Middle frontal gyrus (tissue), 1 donor: ENCODE measurements at regions not wholly inside any gene's neighbourhood (a gene's known extent, or its start where the extent isn't known, plus 50 kb on each side); places are given as distances from the start of the nearest gene placed in this dataset.
A peak's percentile ranks its signal among the peaks of the same experiment; 100 is the strongest.

Experiments
- DNase-seq: peaks from one replicate; pipeline ENCODE4 v3.0.0-alpha.2; 2015; ENCODE audit warnings: low spot score; ENCODE audit errors: extremely low spot score

DNA sequence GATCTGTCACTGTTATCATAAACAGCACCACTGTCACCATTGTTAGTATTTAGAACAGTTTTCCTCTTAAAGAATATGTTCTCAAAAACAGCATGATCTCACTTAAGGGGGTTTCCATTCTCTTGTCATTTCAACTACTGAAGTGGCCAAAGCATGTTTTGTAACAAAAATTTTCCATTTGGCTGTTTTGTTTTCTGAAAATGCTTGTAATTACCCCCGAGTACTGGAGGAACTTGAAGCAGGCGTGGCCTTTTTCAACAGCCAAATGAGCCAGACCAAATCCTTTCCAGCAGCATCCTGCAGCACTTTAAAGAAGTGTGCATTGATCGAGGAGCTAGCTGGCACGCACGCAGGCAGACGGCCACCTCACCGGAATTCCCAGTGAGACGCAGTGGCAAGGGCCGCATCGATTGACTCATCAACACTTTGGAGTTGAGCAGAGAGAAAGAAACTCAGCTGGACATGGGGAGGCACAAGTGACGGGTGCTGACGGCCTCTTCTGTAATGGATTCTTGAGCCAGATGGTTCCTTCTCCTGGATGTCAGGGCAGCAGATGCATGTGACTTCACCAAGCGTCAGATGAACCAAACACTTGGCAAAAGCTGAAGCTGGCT, 234.3 kb upstream of the IGF1R start:
- no peak for DNase-seq

DNA sequence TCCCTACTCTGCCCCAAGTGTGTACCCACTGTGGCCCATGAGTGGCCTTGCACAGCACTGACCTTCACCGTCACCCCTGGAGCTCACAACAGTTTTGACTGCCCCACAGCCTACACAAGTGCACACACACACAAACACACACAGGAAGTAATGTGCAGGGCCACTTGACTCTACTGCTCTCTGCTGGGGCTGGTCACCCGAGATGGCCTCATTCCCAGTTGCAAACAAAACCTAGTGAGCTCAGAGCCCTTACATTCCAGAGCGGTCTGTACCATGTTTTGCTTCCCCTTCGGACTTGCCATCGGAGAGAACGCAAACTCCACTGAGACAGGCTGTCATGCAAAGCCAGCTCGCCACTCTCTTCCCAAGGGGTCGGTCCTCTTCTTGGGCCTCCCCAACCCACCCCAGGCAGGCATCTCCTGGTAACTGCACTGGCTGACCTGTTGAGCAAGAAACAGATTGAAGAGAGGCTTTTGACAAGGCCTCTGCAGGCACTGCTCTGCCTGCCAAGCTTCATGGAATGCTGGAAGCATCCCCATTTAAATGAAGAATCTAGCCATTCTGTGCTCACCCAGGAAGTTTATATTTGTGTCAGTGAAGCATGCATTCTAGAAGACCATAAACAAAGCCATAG, 232.0 kb upstream of the IGF1R start:
- no peak for DNase-seq

DNA sequence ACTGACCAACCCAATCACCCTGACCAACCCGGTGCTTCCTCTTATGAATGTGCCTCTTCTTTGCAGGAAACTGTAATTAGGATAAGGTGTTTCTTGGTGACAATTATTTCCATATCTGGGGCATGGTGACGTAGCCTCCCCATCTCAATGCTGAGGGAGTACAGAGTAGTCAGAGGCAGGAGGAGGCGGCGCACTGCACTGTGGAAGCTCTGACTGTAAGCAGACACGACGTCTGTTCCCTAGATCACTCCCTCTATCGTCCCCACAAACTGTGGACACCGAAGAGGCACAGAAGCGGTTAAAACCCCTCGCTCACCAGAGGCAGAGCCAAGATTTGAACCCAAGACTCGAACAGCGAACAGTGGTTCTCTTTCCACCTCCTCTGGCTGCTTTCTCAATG, 231.0 kb upstream of the IGF1R start:
- DNase-seq, result no peak

DNA sequence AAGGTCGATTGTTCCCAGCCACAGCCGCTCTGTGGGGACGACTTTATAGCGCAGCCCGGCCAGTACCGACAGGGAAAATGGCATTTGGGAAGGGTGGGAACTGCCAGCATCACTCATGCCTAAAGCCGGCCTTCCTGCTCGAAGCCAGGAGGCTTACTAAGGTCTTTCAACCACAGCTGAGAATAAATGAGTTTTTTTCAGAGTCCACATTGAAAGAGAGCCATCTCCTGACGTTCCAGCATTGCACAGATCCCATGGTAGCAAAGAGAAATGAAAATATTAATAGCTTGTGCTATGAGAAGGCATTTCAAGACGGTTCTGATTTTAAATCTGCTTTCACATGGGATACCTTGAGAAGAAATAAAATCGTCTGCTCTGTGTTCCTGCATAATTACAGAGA, 230.2 kb upstream of the IGF1R start:
- DNase-seq, result no peak

DNA sequence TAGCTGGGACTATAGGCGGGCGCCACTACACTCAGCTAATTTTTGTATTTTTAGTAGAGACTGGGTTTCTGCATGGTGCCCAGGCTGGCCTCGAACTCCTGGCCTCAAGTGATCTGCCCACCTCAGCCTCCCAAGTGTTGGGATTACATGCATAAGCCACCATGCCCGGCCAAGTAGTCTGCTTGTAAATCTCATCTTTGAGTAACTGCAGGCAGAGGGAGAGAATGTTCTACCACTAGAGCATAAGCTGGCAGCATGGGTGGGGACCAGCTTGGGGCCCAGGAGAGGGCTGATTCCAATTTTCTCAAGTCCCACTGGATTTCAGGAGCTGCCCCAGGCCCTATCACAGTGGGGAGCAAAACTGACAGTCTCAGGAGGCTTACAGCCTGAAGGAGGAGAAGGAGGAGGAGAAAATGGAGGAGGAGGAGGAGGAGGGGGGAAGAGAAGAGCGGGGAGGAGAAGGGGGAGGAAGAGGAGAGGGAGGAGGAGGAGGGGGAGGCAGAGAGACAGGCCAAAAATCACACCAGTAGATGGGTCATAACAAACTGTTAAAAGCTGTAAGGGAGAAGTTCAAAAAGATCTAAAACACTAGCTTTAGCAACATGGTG, 229.1 kb upstream of the IGF1R start:
- DNase-seq, result no peak

DNA sequence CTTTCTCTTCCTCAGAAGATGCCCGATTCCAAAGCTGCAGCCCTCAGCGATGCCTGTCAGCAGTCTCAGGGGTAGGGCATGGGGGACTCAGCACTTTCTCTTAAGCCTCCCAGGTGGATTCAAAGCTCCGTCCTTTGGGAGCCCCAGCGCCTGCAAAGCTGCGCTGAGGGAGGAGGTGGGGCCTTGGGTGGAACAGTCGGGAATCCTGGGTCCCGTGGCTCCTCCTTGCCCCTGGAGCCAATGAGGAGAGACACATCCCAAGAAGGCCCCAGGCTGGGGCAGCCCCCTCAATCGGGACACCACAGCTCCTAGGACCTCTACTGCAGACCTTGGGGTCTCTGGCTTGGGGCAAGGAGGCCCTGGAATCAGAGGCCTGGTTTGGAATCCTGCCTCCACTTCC, 227.5 kb upstream of the IGF1R start:
- DNase-seq, result no peak

DNA sequence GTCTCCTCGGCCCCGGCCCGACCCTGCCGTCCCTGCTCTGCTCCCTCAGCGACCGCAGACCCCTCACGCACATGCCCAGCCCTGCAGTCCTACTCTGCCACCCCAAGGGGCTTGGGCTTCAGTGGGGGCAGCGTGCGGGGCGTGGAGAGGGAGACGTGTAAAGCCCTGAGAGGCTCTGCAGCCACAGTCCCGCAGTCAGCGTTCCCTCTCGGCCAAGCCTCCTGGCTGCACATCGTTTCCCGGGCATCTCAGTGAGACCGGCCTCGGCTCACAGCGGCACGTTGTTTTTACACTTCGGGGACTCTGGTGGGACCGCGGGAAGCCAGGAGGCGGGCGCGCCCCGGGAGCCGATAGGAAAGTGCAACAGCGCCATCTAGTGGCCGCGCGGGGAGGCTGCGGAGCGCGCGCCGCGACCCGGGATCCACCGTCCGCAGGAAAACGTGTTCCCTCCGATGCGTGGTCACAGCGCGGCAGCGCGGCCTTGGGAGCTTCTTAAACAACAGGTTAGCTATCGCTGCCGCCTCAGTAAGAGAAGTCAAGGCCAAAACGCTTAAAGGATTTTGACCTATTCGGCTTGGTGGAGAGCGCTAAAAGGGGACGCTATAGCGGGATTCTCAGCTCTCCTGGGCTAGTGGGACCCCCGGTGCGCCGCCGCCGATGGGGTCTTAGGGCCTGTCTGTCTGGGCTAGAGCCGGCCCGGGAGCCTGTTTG, 226.8 kb upstream of the IGF1R start:
- DNase-seq, result peak; percentile 27

DNA sequence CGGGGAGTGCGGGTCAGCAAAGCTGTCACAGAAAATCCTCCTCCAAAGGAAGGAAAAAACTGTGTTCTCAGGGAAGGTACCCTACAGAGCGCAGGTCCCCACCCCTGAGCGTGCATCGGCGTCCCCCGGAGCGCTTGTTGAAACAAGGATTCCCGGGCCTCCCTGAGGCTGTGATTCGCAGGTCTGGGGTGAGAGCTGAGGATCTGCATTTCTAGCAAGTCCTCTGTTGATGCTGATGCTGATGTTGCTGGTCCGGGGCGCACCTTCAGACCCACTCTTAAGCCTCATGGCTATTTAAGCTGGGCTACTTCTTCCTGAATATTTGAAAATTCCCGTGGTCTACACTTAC, 226.2 kb upstream of the IGF1R start:
- DNase-seq, result no peak

DNA sequence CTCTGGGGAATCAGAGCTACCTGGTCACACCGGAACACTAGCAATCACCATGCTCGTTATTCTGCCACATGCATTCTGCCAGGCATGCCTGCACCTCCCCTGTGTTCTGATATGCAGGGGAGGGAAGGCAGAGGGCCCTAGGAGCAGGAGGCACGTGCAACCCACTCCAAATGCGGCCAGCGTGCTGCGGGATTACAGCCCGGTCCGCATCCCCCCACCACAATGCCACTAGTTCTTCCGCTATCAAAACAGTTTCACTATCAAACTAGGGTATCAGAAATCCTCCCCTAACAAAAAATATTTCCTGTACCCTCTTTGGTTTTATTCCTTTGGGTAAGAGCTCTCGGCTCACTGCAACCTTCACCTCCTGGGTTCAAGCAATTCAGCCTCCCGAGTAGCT, 223.2 kb upstream of the IGF1R start:
- no peak for DNase-seq

DNA sequence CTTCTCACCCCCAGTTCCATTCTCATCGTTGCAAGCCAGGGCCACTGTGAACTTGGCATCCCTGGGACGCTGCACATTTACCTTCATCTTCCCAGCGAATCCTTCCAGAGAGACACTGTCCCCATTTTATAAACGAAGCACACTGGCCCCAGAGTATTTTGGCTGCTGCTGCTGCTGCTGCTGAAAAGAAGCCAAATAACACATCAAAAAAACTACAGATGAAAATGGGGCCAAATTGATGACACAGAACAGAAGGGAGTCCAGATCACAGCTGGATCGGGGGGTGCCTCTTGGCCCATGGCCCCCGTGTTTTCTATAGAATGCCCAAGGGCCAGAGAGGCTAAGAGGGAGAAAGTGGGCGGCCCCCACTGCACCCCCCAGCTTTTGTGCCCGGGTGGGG, 221.0 kb upstream of the IGF1R start:
- DNase-seq, result no peak

DNA sequence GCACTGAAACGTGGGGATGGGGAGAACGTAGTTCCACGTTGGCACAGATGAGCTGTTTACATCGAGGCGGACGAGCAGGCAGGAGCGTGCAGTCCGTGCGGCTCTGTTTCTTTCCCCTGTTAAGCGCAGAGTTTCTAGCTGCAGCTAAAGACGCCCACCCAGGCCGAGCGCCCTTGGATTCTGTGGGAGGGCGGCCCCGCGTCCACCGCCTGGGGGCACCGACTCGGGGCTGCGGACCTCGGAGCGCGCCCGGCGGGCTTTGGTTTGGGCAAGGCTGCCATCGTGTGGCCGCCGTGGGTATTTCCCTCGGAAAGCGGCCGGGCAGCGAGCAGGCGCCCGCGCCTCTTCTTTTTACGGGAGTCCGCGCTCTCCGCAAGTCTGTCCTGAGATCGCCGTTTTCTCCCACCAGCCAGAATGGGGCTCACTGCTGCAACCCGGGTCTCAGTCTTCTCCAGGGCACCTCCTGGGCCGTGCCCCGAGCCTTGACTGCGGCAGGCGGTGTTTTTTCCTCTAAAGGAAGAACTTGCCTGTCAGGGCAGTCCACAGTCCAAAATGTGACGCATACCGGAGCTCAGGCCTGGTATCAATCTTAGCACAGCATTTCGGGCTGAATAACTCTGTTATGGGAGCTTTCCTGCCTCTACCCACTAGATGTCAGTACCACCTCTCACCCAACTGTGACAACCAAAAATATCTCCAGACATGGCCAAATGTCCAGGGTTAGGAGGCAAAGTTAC, 219.9 kb upstream of the IGF1R start:
- DNase-seq, result peak; percentile 3

DNA sequence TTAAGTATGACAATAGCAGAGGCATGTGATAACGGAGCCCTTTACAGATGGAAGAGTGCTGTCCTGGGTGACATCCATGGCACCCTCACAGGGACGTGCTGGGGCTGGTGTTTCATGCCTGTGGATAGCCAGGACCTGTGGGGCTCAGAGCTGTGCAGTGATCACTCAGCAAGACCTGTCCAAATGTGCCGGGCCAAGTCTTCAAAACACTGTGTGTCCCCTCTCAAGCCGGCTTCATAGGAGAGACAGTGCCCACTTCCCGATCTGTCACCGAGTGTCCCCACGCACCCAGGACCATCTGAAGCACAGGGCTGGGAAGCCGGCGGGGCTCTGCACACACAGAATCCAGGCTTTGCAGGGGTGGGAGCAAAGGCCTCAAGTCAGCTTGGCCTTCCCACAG, 217.2 kb upstream of the IGF1R start:
- no peak for DNase-seq

DNA sequence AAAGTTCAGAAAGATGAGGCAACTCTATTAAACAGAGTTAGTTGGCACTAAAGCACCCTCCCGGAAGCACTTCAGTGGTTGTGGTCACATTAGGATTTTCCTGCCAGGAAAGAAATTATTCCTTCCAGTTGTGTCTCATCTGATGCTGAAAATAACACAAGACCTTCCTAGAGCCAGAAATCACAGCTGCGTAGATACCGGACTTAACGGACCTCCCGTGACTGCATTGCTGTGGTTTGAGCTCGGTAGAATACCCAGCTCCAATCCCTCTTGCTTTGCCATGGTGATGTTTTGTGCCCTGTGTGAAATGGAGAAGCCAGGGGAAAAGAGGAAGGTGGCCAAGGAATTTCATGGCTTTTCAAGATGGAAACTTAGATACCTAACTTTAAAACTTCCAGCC, 215.0 kb upstream of the IGF1R start:
- DNase-seq, result no peak

DNA sequence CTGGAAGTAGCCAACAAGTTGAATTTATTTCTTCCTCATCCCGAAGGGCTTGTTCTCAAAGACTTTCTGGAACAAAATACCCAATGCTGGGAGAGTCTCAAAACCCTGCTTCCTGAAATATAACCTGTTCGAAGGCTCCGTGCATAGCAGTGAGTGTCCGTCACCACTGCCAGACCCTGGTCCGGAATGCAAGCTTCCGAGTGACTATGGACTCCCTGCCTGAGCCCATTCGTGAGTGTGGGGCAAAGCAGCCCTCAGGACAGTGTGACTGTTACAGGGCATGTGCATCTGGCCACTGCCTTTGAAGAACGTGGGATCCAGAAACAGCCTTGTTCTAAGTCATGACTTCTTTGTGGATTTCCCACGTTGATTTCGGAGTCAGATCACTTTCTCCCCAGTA, 214.5 kb upstream of the IGF1R start:
- no peak for DNase-seq

DNA sequence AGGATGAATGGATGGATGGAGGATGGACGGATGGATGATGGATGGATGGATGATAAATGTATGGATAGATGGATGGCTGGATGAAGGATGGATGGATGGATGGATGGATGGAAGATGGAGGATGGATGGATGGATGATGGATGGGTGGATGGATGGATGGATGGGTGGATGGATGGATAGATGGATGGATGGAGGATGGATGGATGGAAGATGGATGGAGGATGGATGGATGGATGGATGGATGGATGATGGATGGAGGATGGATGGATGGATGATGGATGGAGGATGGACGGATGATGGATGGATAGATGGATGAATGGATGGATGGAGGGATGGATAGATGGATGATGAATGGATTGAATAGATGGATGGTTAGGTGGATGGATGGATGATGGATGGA, 210.6 kb upstream of the IGF1R start:
- DNase-seq, result no peak

DNA sequence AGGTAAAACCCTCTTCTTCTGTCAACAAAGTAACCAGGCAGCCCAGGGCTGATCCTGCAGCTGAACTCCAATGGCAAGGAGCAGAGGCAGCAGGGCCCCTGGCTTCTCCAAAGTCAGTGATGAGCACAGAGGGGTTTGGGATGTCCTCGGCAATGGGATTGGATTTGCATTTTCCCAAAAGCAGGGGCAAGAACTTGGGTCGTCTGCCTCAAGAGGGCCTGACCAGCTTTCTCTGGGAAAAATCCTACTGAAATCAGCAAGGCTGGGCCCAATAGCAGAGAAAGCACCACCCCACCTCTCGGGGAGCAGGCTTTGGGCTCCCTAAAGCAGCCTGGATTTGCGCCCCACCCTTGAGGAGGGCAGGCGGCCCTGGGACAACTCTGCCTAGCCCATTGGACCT, 210.0 kb upstream of the IGF1R start:
- no peak for DNase-seq

DNA sequence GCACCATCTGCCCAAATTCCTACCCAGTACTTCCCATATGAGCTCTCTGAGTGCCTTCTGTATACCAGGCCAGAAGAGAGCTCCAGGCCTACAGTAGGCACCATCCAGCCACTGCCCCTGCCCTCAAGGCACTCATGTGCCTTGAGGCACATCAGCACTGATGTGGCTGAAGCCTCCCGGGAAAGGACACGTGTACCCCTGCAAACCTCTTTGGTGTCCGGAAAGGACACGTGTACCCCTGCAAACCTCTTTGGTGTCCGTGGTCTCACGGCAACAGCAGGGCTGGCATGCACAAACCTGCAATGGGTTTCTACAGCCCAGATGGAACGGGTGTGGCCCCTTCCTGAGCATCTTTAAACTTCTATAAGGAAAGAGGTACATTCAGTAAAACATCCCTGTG, 209.4 kb upstream of the IGF1R start:
- DNase-seq, result no peak

DNA sequence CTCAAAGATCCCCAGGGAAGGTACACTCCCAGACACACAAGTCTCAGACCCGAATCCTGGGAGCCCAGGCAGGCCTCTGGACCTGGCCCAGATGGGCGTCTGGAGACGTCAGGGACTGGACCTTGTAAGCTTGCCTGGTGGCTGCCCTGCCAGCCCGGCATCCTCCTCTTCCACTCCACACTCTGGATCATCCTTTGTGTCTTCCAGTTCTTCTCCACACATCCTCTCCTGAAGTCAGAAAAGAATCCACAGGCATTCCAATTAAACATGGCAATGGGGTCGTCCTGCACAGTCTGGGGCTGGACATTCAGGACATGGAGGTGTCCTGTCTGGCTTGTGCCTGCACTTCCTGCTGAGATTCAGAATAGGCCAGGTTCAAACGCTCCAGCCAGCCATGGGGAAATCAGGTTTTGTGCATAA, 208.8 kb upstream of the IGF1R start:
- no peak for DNase-seq

DNA sequence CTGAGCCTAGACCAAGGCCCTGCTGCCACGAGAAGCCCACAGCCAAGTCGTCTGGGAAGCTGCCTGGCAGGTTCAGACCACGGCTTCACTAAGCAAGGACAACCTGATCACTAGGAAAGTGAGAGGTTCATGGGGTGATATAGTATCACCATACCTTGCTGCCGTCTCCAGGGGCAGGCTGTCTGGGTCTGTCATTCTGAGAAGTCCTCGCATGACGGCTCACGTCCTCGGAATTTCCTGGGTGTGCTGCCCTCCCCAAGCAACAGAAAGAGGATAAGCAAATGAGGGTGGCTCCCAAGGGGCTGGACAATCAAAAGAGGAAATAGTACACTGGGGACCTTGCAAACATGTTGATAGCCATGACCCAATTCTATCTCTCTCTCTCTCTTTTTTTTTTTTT, 207.4 kb upstream of the IGF1R start:
- DNase-seq, result no peak

DNA sequence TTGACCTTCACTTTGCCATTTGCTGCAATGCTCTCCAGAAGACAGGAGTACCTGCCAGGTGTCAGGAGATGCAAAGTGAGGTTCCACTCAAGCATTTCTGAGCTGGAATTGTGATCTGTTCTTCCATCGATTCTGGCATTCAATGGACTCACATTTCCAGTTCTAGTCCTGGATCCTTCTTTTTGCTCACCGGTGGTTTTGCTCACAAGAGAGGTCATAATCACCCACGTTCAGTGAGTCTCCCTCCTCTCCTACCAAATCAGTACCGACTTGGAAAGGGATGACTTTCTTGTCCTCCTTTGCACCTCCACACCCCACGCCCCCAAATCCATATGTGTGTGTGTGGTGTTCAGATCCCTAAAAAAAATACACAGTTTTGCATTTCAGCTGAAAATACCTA, 206.7 kb upstream of the IGF1R start:
- DNase-seq, result no peak

DNA sequence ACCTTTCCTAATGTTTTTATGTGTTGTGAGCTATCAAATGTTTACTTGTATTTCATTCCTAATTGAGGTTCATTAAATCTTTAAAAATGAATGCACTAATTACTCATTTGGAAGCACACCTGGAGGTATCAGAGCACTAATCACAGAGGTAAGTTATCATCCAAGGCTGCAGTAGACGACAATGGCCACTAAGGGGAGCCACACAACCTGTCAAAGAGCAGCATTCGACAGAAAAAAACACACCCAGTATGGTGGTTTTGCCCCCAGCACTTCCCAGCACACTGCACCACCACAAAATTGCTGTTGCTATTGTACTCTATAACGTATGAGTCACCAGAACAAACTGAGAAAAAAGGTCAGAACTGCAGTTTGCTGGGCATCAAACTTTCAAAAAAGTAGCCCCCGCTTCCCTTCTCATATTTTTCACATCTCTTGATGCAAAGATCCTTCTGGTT, 205.9 kb upstream of the IGF1R start:
- DNase-seq, result peak; percentile 46

DNA sequence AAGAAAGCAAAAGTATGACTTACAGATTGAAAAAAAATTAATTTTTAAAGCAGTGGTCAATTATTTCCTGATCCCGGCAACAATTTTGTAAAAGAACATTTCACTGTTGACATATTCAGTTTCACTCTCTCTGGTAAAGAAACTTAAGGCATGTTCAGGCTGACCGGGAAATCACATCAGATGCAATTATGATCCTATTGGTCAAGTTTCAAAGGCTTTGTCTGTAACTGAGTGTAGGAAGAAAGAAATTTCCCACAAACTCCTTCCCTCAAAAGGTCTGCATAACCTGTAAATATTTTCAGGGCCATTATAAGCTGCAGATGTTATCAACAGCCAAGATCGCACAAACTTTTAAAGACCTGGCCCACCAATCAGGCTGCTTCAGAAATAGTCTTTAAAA, 205.4 kb upstream of the IGF1R start:
- DNase-seq, result no peak
